Pancreas (tissue), 10 donors: ENCODE measurements at regions not wholly inside any gene's neighbourhood (a gene's known extent, or its start where the extent isn't known, plus 50 kb on each side); places are given as distances from the start of the nearest gene placed in this dataset.

Experiments used
- ATAC-seq, 4 donors: fragments of 200-7000 bp; cut with Tn5 transposase; one replicate each; pipeline versions ENCODE4 v1.8.0 to v1.9.1; 2020; ENCODE audit warnings: mild to moderate bottlenecking in 4 of 4, moderate library complexity in 4 of 4
- DNase-seq, 6 donors: peaks; one replicate each; pipeline ENCODE4 v3.0.0-alpha.2; 2020
- FAIRE-seq: peaks from 2 replicates; lab custom pipeline; 2012; peaks lifted over from hg19 to GRCh38; lab: Jason Lieb, UNC
- H3K27ac ChIP-seq, 4 donors: fragments of 200-600 bp; sonication (generic); 1 replicate in 3 of 4; 2 replicates in 1 of 4; pipeline versions ENCODE4 v1.5.0 to v1.8.0; 2020
- H3K27me3 ChIP-seq, 4 donors: fragments of 200-600 bp; one replicate each; pipeline ENCODE4 v1.8.0; 2021
- H3K36me3 ChIP-seq, 3 donors: fragments of 200-600 bp; sonication (generic) in 1 of 3; one replicate each; pipeline versions ENCODE4 v1.5.0 to v1.8.0; 2020 to 2021
- H3K4me1 ChIP-seq, 3 donors: fragments of 200-600 bp; one replicate each; pipeline ENCODE4 v1.8.0; 2021
- H3K4me3 ChIP-seq, 4 donors: fragments of 200-600 bp; sonication (generic) in 2 of 4; one replicate each; pipeline versions ENCODE4 v1.5.0 to v1.8.0; 2020 to 2021
- H3K9me3 ChIP-seq, 4 donors: fragments of 200-600 bp; one replicate each; pipeline ENCODE4 v1.8.0; 2021
- CTCF ChIP-seq, 4 donors: fragments of 200-600 bp; sonication (generic) in 3 of 4; IDR thresholded peaks; one replicate each; pipeline versions ENCODE4 v1.5.0 to v1.8.0; 2021; ENCODE audit warnings: antibody characterized with exemption in 4 of 4
- WGBS, 2 donors: extraction: QIAGEN DNeasy Blood & Tissue Kit; methylation state at CpG; one replicate each; pipeline ENCODE4 v1.1.7; 2013; 5-methylcytosine and 5-hydroxymethylcytosine counted together
- intact Hi-C, 3 donors: fragments of 100-400 bp; cut with DNase I; formaldehyde crosslinking; loops; one replicate each; pipeline versions ENCODE4 v1.11.1 to v1.14.2; 2022
- donor health status: healthy with polysubstance abuse.
- donor health status: DM: no; HTN: no; CAD: no; lungs with moderate emphysema.
- donor health status: DM: no; HTN: no; CAD: no.
- donor health status: control.
- donor health status: control.
- donor health status: Bipolar disorder and iron deficiency.
- donor health status: DM: yes; HTN: yes; CAD: no.
- donor health status: DM: no; HTN: no; CAD: no.
- donor health status: DM: no; HTN: no; CAD: no.
- donor health status: DM: yes; HTN: yes; CAD: no.

GRCh38 chr10:128957221-128957620 lies 509.8 kb upstream of the MGMT start:
- H3K27me3 ChIP-seq = peaks cover 0 to 12% (median 0%) of the 10 kb centered on the region in 4 donors
- whole genome bisulfite sequencing, 2 donors = 44 to 53% methylated on average over 4 of the region's 4 CpGs
- DNase-seq (no peak), ATAC-seq (no peak), FAIRE-seq (no peak)
- H3K36me3 ChIP-seq = no peaks in the 10 kb centered on the region
- H3K4me1 ChIP-seq = no peaks in the 10 kb centered on the region
- no peak for TF ChIP-seq CTCF (IDR thresholded peaks at IDR 0.05)
- H3K9me3 ChIP-seq = no peaks in the 10 kb centered on the region
- intact Hi-C loops = no loop called here
- H3K27ac ChIP-seq = no peak overlapping the region
- no peak overlapping the region for H3K4me3 ChIP-seq

GRCh38 chr10:128958834-128959690 lies 508.0 kb upstream of the MGMT start:
- H3K27me3 ChIP-seq = peaks cover 0 to 12% (median 0%) of the 10 kb centered on the region in 4 donors
- H3K9me3 ChIP-seq = no peaks in the 10 kb centered on the region
- ATAC-seq = no peak
- no peak for DNase-seq
- FAIRE-seq = no peak
- H3K36me3 ChIP-seq = no peaks in the 10 kb centered on the region
- no peak overlapping the region for H3K27ac ChIP-seq
- H3K4me3 ChIP-seq = no peak overlapping the region
- no peaks in the 10 kb centered on the region for H3K4me1 ChIP-seq
- WGBS, 2 donors = 63 to 75% methylated on average over 39 of the region's 39 CpGs
- TF ChIP-seq CTCF (IDR thresholded peaks at IDR 0.05) = no peak
- intact Hi-C loops = no loop called here

- intact Hi-C loops = no loop called here
- no peaks in the 10 kb centered on the region for H3K4me1 ChIP-seq
- H3K36me3 ChIP-seq = no peaks in the 10 kb centered on the region
- no peak for ATAC-seq
- no peak for TF ChIP-seq CTCF (IDR thresholded peaks at IDR 0.05)
- H3K27me3 ChIP-seq = peaks cover 0 to 12% (median 0%) of the 10 kb centered on the region in 4 donors
- DNase-seq = no peak
- H3K4me3 ChIP-seq = no peak overlapping the region
- no peaks in the 10 kb centered on the region for H3K9me3 ChIP-seq
- FAIRE-seq = no peak
- WGBS, 2 donors = 14 to 20% methylated on average over 7 of the region's 7 CpGs
- H3K27ac ChIP-seq = no peak overlapping the region
Measured at GRCh38 chr10:128959746-128960145, 507.3 kb upstream of the MGMT start.

GRCh38 chr10:128960517-128960916 lies 506.5 kb upstream of the MGMT start:
- no peak overlapping the region for H3K4me3 ChIP-seq
- H3K27ac ChIP-seq = no peak overlapping the region
- intact Hi-C loops = no loop called here
- FAIRE-seq = no peak
- DNase-seq = no peak
- 18 to 26% methylated on average over 8 of the region's 8 CpGs for WGBS, 2 donors
- H3K9me3 ChIP-seq = no peaks in the 10 kb centered on the region
- no peaks in the 10 kb centered on the region for H3K4me1 ChIP-seq
- H3K36me3 ChIP-seq = no peaks in the 10 kb centered on the region
- peaks cover 0 to 12% (median 0%) of the 10 kb centered on the region in 4 donors for H3K27me3 ChIP-seq
- no peak for ATAC-seq
- TF ChIP-seq CTCF (IDR thresholded peaks at IDR 0.05) = no peak

GRCh38 chr10:128962182-128962581 lies 504.9 kb upstream of the MGMT start:
- no peaks in the 10 kb centered on the region for H3K9me3 ChIP-seq
- H3K36me3 ChIP-seq = no peaks in the 10 kb centered on the region
- FAIRE-seq = no peak
- DNase-seq = no peak
- intact Hi-C loops = no loop called here
- H3K27me3 ChIP-seq = peaks cover 0 to 12% (median 0%) of the 10 kb centered on the region in 4 donors
- no peak for ATAC-seq
- WGBS, 2 donors = 68 to 83% methylated on average over 10 of the region's 10 CpGs
- no peak for TF ChIP-seq CTCF (IDR thresholded peaks at IDR 0.05)
- no peaks in the 10 kb centered on the region for H3K4me1 ChIP-seq
- no peak overlapping the region for H3K27ac ChIP-seq
- H3K4me3 ChIP-seq = no peak overlapping the region
